KG1 (cell line): ENCODE measurements at regions not wholly inside any gene's neighbourhood (a gene's known extent, or its start where the extent isn't known, plus 50 kb on each side); places are given as distances from the start of the nearest gene placed in this dataset.

ENCODE experiments used
- DNase-seq: peaks from one replicate; lab custom pipeline; 2025; lab: John Stamatoyannopoulos, UW

- DNase-seq, result peak; percentile 9
These were observed 52.9 kb upstream of the HPF1 start for GRCh38 chr4:169810325-169811323.

DNA sequence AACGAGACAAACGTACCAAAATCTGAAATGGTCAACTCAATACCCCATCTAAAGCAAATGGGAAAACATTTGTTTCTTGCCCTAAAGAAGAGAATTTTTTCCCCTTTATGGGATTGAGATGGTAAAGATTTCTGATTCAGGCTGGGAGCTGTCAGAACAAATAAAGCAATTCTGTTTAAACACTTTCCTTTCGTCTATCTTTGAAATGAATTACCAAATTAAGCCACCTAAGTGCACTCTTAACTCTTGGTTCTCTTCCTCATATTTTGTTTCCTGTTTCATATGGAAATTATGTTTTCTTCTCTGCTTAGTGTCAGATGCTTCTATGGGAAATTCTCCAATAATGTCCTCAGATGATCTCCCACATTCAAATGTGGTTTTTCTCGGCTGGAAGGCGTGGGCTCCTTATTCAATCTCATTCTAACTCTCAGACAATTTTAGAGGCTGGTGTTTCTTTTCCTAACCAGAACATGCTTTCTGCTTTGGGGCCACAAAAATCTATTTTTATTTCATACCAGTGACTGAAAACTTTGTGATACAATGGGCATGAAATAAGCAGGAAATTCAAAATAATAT lies 50.3 kb upstream of the HPF1 start:
- DNase-seq, result no peak
